ENCODE measurements at regions not wholly inside any gene's neighbourhood (a gene's known extent, or its start where the extent isn't known, plus 50 kb on each side); places are given as distances from the start of the nearest gene placed in this dataset.

DNA sequence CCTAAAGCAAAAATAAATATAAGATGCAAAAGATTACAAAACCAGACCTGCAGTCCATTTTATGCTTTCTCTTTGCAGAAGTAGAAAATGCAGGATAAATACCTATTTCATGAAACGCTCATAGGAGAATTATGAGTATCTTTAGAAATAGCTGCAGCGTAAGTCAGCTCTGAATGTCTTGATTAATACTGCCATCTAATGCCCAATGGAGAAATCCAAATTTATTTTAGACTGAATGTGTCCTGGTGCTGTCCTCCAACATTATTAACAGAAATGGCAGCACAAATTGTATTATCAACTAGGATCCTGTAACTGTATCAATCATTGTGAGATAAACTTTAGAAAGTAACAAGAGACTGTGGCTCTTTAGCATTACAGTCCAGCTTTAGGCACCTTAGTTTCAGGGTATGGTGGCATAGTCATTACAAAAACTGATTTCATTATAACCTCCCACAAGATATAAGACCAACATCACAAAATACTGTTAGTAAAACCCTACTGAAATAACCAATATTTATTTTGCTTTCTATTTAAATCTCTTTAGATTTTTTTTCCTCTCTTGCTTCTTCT is 162.1 kb upstream of the MIR17HG start:
- H3K27ac Mint-ChIP-seq, result no peak overlapping the region
- no peak overlapping the region for H3K4me3 Mint-ChIP-seq
- peaks cover 2% of the 10 kb centered on the region for H3K27me3 Mint-ChIP-seq
- no peaks in the 10 kb centered on the region for H3K36me3 Mint-ChIP-seq
- no peaks in the 10 kb centered on the region for H3K4me1 Mint-ChIP-seq
- H3K9me3 Mint-ChIP-seq, result no peaks in the 10 kb centered on the region

DNA sequence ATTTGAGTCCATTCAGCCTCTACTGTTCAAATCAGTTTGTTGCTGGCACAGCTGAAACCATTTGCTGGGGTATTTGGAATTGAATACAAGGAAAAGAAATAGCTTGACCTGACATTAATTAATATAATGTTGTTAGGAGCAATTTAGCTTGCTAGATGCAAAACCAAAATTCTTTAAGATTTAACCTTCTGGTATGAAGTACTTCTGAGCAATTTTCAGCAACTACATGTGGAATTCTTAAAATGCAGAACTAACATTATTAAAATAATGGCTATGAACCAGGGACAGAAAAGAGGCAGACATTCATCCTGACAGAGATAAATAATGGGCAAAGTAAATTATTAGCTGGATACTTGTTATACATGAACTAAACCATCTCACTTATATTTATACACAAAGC is 160.0 kb upstream of the MIR17HG start:
- Mint-ChIP-seq H3K4me3 (no peak overlapping the region), H3K9me3 (no peaks in the 10 kb centered on the region), H3K27me3 (peaks cover 2% of the 10 kb centered on the region)

DNA sequence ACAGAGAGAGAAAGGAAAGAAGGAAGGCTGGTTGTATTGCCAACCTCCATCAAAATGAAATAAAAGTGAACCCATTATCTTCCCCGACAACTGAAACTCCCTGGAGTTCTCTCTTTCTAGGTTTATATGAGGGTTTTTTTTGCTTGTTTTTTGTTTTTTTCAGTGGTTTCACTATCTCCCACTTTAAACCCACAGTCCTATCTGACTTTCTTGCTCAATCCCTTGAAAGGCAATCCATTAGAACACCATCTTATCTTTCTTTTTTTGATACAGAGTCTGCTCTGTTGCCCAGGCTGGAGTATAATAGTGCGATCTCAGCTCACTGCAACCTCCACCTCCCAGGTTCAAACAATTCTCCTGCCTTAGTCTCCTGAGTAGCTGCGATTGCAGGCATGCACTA is 158.0 kb upstream of the MIR17HG start:
- Mint-ChIP-seq H3K9me3 (peaks cover 0 to 3% (median 2%) of the 10 kb centered on the region in 3 donors), H3K36me3 (no peaks in the 10 kb centered on the region), H3K27ac (no peak overlapping the region), H3K27me3 (peaks cover 2% of the 10 kb centered on the region), H3K4me1 (no peaks in the 10 kb centered on the region), H3K4me3 (no peak overlapping the region)

More for the DNA sequence above, 160.0 kb upstream of the MIR17HG start:
- Mint-ChIP-seq H3K4me1 (no peaks in the 10 kb centered on the region), H3K27ac (no peak overlapping the region), H3K36me3 (no peaks in the 10 kb centered on the region)

DNA sequence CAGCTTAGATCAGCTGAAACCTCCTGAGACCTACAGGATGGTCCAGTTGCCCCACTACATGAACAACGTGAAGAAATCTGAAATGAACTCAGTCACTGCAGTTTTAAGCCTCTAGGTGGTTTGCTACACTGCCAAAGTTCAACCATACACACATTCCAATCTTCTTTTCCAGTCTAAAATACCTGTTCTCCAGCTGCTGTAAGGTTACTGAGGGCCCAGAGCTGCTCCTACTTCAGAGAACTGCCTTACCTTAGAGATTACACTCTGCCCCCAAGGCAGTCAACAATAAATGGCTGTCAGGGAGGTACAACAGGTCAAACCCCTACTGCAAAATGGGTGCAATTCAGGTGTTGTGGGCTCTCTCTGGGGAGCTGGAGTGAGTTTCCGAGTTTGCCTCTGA is 154.1 kb upstream of the MIR17HG start:
- peaks cover 2% of the 10 kb centered on the region for H3K27me3 Mint-ChIP-seq
- no peaks in the 10 kb centered on the region for H3K36me3 Mint-ChIP-seq
- peaks cover 2 to 10% (median 2%) of the 10 kb centered on the region in 3 donors for H3K9me3 Mint-ChIP-seq
- H3K27ac Mint-ChIP-seq, result no peak overlapping the region
- no peaks in the 10 kb centered on the region for H3K4me1 Mint-ChIP-seq
- peak overlapping the region in 1 of 4 donors; percentile 10 for H3K4me3 Mint-ChIP-seq

DNA sequence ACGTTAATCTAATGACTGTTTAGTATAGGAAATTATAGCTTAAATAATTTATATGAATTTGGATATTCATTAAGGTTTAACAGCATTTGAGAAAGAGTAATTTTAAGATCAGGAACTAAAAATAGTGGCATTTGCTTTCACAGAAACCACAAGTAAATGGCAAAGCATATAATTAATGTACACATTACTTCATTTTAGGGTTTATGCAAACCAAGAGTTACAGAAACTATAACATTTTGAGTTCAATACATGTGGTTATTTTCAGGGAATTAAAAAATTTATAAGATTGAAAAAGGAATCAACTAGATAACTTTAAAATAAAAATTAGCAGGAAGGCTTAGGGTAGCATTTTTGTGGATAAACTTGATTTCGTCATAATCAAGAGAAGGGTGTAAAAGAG is 151.7 kb upstream of the MIR17HG start:
- Mint-ChIP-seq H3K27ac (no peak overlapping the region), H3K4me1 (no peaks in the 10 kb centered on the region), H3K9me3 (peaks cover 2 to 10% (median 2%) of the 10 kb centered on the region in 3 donors), H3K4me3 (no peak overlapping the region), H3K36me3 (no peaks in the 10 kb centered on the region), H3K27me3 (no peaks in the 10 kb centered on the region)

DNA sequence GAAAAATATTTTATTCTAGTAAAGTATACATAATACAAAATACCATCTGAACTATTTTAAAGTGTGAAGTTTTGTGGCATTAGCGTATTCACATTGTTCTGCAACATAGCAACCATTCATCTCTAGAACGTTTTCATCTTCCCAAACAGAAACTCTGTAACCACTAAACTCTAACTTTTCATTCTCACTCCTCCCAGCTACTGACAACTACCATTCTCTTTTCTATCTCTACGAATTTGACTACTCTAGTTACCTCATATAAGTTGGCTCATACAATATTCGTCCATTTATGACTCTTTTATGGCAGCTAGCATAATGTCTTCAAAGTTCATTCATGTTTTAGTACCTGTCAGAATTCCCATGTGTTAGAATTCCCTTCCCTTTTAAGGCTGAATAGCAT is 150.5 kb upstream of the MIR17HG start:
- Mint-ChIP-seq H3K4me3 (no peak overlapping the region), H3K4me1 (no peaks in the 10 kb centered on the region), H3K36me3 (no peaks in the 10 kb centered on the region), H3K27ac (no peak overlapping the region), H3K27me3 (no peaks in the 10 kb centered on the region), H3K9me3 (peaks cover 2 to 10% (median 4%) of the 10 kb centered on the region in 3 donors)

DNA sequence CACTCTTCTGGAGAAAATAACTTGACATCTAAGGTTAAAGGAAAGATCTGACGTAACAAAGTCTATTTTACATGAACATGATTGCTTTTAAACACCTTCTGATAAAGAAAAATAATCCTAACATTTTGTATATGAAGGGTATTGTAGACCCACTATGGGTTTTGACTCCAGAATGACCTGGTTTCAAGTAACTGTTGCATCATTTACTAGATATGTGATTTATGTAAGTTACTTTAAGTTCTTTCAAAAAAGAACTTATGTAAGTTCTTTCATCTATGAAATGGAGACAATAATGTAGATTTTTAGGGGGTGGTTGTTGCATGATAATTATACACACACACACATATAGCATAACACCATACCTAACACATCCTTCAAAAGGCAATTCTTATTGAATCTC is 147.6 kb upstream of the MIR17HG start:
- peaks cover 0 to 7% (median 4%) of the 10 kb centered on the region in 3 donors for H3K9me3 Mint-ChIP-seq
- no peaks in the 10 kb centered on the region for H3K27me3 Mint-ChIP-seq
- H3K27ac Mint-ChIP-seq, result no peak overlapping the region
- H3K4me1 Mint-ChIP-seq, result no peaks in the 10 kb centered on the region
- no peaks in the 10 kb centered on the region for H3K36me3 Mint-ChIP-seq
- H3K4me3 Mint-ChIP-seq, result no peak overlapping the region

DNA sequence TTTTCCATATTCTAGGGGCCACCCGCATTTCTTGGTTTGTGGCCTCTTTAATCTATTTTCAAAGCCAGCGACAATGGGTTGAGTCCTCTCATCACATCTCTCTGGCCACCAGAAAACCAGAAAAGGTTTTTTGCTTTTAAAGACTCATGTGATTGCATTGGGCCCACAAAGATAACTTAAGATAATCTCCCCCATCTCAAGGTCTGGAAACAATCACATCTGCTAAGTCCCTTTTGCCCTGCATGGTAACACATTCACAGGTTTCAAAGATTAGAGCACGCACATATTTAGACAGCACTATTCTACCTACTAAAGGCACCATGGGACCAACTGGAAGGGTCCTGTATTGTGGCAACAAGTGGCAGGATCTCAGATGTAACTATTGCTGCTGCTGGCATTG is 147.0 kb upstream of the MIR17HG start:
- H3K36me3 Mint-ChIP-seq, result no peaks in the 10 kb centered on the region
- H3K27me3 Mint-ChIP-seq, result no peaks in the 10 kb centered on the region
- peaks cover 0 to 7% (median 4%) of the 10 kb centered on the region in 3 donors for H3K9me3 Mint-ChIP-seq
- no peaks in the 10 kb centered on the region for H3K4me1 Mint-ChIP-seq
- H3K27ac Mint-ChIP-seq, result no peak overlapping the region
- no peak overlapping the region for H3K4me3 Mint-ChIP-seq

DNA sequence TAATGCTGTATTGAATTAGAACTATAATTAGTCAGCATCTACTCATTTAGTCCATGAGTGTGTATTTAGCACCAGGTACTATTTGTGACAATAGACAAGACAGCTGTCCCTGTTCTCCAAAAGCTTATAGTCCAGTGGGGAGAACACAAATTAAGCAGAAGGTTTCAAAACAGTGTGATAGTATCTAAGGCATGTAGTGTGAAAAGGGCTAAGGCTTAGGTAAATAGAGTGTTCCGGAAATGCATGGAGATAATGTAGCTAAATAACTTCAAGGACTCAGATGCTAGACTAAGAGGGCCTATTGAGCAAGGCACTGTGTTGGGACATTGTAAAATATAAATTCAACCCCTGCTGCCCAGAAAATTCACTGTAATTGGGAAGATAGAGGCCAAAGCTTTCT is 144.1 kb upstream of the MIR17HG start:
- H3K4me1 Mint-ChIP-seq, result no peaks in the 10 kb centered on the region

DNA sequence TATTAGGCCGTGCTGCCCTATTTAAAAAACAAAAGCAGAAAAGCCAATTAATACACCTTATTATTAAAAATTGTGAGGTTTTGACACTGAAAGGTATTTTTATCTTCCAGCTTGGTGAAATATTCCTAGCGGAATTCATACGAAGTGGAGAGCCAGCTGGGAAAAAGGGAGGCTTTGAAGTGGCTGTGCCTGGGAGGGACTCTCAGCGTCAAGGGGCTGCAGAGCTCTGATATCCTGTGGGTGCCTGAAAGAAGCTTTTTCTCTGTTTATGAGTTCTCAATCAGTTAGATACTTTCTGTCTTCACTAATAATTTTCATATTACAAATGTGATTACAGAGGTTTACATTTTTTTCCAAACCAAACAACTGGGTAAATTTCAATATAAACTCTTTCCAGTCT is 140.2 kb upstream of the MIR17HG start:
- Mint-ChIP-seq H3K4me3 (no peak overlapping the region), H3K27ac (no peak overlapping the region), H3K4me1 (no peaks in the 10 kb centered on the region), H3K9me3 (peaks cover 1 to 7% (median 4%) of the 10 kb centered on the region in 3 donors), H3K36me3 (no peaks in the 10 kb centered on the region), H3K27me3 (peaks cover 2% of the 10 kb centered on the region)

More for the DNA sequence above, 144.1 kb upstream of the MIR17HG start:
- H3K36me3 Mint-ChIP-seq, result no peaks in the 10 kb centered on the region
- H3K27ac Mint-ChIP-seq, result no peak overlapping the region
- peaks cover 0 to 3% (median 0%) of the 10 kb centered on the region in 3 donors for H3K9me3 Mint-ChIP-seq
- H3K4me3 Mint-ChIP-seq, result no peak overlapping the region
- H3K27me3 Mint-ChIP-seq, result no peaks in the 10 kb centered on the region

DNA sequence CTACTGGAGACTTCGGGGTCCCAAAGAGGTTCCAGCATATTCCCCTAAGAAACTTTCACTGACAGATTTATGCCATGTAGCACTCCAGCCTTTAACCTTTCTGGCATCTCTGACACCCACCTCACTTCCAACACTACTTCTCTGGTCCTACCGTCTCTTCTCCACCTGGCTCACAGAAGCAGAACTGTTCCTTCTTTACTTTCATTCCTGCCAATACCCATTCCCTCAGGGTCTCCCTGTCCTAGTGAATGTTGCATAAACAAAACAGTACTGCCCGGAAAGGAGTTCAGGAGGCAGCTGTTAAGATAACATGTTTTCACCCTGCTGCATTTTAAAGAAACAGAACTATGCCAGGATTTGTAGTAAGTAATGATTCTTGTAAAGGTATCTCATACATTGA is 136.0 kb upstream of the MIR17HG start:
- no peaks in the 10 kb centered on the region for H3K36me3 Mint-ChIP-seq
- no peaks in the 10 kb centered on the region for H3K4me1 Mint-ChIP-seq
- no peak overlapping the region for H3K27ac Mint-ChIP-seq
- peaks cover 4 to 7% (median 4%) of the 10 kb centered on the region in 3 donors for H3K9me3 Mint-ChIP-seq
- H3K4me3 Mint-ChIP-seq, result no peak overlapping the region
- peaks cover 6% of the 10 kb centered on the region for H3K27me3 Mint-ChIP-seq

DNA sequence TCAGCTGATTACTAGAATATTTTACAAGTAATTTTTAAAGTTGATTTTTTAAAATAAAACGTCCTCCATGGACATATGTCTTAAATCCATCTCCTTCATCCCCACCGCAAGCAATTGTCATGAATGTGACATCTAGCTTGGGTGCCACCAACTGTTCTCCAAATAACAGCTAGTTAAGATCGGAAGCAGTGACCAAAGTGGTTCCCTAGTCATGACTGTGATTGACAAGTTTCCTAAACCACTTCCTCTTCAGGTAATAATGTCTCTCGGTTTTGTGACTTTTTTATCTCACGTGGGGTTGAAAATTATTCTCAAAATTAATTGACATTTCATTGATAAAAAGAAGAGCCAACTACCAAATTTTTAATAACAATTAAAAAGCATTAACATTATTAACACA is 135.3 kb upstream of the MIR17HG start:
- Mint-ChIP-seq H3K27me3 (peaks cover 6% of the 10 kb centered on the region), H3K4me3 (no peak overlapping the region), H3K9me3 (peaks cover 4 to 7% (median 4%) of the 10 kb centered on the region in 3 donors), H3K27ac (no peak overlapping the region), H3K4me1 (no peaks in the 10 kb centered on the region), H3K36me3 (no peaks in the 10 kb centered on the region)

DNA sequence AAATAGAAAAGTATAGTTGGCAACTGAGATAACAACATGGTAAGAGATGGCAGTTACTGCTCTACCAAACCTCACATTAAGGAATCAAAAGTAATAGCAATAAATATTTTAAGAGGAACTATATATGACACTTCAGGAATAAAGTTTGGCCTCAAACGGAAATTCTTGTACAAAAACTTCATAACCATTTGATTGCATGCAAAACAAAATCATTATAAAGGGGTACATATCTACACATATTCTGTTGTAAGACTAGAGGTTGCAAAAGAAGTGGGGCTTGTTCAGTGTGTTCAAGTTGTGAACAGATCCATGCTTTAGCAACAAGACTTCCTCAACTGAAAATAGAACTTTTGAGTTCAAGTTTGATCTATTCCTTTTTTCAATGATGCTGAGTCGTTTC is 133.5 kb upstream of the MIR17HG start:
- Mint-ChIP-seq H3K4me1 (no peaks in the 10 kb centered on the region), H3K36me3 (no peaks in the 10 kb centered on the region), H3K9me3 (peaks cover 4 to 7% (median 4%) of the 10 kb centered on the region in 3 donors), H3K4me3 (no peak overlapping the region), H3K27ac (no peak overlapping the region), H3K27me3 (peaks cover 6% of the 10 kb centered on the region)

DNA sequence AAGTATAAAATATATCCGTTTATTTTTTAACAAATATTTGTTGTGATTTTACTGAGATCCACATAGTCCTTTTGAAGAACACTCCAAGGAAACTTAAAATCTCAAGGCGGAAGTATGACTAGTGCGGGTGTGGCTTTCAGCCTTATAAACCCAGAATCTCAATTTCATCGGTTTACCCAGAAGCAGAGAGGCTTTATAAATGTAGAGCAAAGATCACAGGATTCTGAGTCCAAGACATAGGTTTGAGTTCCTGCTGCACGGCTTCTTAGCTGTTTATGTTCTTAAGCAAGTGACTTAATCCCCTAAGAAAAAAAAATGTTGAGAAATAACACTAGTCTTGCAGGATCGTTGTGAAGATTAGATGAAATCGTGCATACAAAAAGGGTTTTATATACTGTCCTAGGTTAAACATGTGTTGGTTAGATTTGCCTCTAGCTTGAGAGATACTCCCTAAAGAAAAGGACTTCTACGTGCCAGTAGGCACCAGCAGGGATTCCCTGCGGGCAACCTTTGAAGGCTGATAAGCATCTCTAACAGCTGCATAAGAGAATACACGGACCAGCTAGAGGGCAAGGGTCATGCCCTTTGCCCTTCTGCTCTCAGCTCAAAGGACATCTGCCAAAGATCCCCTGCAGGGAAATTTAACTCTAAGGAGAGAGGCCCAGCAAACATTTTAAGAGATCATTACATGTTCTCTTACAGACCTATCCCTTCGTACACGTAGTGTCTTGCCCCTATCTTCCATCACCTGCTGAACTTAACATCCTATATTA is 130.4 kb upstream of the MIR17HG start:
- Mint-ChIP-seq H3K4me3 (no peak overlapping the region), H3K27ac (no peak overlapping the region), H3K4me1 (no peaks in the 10 kb centered on the region), H3K27me3 (peaks cover 6% of the 10 kb centered on the region), H3K36me3 (no peaks in the 10 kb centered on the region), H3K9me3 (peaks cover 0 to 6% (median 5%) of the 10 kb centered on the region in 3 donors)

DNA sequence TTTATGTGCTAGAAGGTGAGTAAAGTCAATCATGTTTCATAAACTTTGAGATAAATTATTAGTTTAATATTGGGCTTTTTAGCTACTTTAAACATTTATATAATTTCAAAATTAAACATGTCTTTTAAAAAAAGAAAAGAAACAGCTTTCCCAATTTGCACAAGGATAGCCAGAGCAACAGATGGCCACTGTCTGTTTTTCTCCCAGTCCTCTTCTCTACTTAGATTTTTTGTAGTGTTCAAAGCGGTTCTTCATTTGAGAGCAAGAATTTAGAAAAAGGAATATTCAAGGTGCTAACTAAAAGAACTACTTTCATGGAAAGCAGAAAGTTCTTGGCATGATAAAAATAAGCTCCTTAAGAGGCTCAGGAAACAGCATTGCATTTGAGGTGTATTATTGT is 128.3 kb upstream of the MIR17HG start:
- H3K27ac Mint-ChIP-seq, result no peak overlapping the region
- no peaks in the 10 kb centered on the region for H3K36me3 Mint-ChIP-seq
- peaks cover 4% of the 10 kb centered on the region for H3K27me3 Mint-ChIP-seq
- H3K4me3 Mint-ChIP-seq, result no peak overlapping the region
- H3K9me3 Mint-ChIP-seq, result peaks cover 0 to 4% (median 3%) of the 10 kb centered on the region in 3 donors
- H3K4me1 Mint-ChIP-seq, result no peaks in the 10 kb centered on the region

DNA sequence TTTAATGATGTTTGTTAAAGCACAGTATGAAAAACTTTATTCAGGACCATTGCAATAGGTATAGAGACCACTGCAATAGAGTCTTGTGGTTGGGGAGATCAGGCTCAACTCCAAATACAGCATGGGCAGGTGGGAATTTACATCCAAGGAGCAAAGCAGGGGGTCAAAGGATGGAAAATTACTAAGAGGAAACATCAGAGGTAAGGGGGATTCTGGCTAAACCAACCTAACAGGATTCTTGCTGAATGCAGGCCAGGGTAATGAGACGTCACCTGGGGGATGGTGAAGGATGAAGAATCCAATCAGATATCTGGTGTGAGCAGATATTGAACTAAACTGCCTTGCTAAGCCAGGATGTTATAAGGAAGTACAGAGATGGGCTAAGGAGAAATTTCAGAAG is 126.6 kb upstream of the MIR17HG start:
- H3K27ac Mint-ChIP-seq, result no peak overlapping the region
- H3K36me3 Mint-ChIP-seq, result no peaks in the 10 kb centered on the region
- no peak overlapping the region for H3K4me3 Mint-ChIP-seq
- H3K4me1 Mint-ChIP-seq, result no peaks in the 10 kb centered on the region
- peaks cover 3% of the 10 kb centered on the region for H3K27me3 Mint-ChIP-seq
- peaks cover 0 to 3% (median 2%) of the 10 kb centered on the region in 3 donors for H3K9me3 Mint-ChIP-seq
